ENCODE measurements at regions not wholly inside any gene's neighbourhood (a gene's known extent, or its start where the extent isn't known, plus 50 kb on each side); places are given as distances from the start of the nearest gene placed in this dataset.

GRCh38 chr5:38648703-38649291 lies 92.4 kb upstream of the LIFR start:
- no peak for DNase-seq (ENCODE audit: low read depth)
- no peak overlapping the region for H3K4me3 ChIP-seq (ENCODE audit: low read depth, low read length)
- TF ChIP-seq MAX (IDR thresholded peaks at IDR 0.05; ENCODE audit: low read depth, low read length) (no peak), MYC (IDR thresholded peaks at IDR 0.05; ENCODE audit: low read depth, low read length) (no peak), POLR2A (IDR thresholded peaks at IDR 0.05; ENCODE audit: extremely low read depth, insufficient read length) (no peak)
- TF ChIP-seq, protein P1, sequence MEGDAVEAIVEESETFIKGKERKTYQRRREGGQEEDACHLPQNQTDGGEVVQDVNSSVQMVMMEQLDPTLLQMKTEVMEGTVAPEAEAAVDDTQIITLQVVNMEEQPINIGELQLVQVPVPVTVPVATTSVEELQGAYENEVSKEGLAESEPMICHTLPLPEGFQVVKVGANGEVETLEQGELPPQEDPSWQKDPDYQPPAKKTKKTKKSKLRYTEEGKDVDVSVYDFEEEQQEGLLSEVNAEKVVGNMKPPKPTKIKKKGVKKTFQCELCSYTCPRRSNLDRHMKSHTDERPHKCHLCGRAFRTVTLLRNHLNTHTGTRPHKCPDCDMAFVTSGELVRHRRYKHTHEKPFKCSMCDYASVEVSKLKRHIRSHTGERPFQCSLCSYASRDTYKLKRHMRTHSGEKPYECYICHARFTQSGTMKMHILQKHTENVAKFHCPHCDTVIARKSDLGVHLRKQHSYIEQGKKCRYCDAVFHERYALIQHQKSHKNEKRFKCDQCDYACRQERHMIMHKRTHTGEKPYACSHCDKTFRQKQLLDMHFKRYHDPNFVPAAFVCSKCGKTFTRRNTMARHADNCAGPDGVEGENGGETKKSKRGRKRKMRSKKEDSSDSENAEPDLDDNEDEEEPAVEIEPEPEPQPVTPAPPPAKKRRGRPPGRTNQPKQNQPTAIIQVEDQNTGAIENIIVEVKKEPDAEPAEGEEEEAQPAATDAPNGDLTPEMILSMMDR (IDR thresholded peaks at IDR 0.05; ENCODE audit: low read depth, low read length): no peak

GRCh38 chr5:38650540-38650939 lies 94.1 kb upstream of the LIFR start:
- H3K4me3 ChIP-seq (ENCODE audit: low read depth, low read length): peak overlapping the region; percentile 43

GRCh38 chr5:38650946-38651345 lies 94.5 kb upstream of the LIFR start:
- TF ChIP-seq, protein P1 (IDR thresholded peaks at IDR 0.05; ENCODE audit: low read depth, low read length): no peak
- TF ChIP-seq MAX (IDR thresholded peaks at IDR 0.05; ENCODE audit: low read depth, low read length) (no peak), POLR2A (IDR thresholded peaks at IDR 0.05; ENCODE audit: extremely low read depth, insufficient read length) (no peak)
- H3K4me3 ChIP-seq (ENCODE audit: low read depth, low read length): peak overlapping the region; percentile 43
- peak; percentile 60 for DNase-seq (ENCODE audit: low read depth)

More at GRCh38 chr5:38650540-38650939, 94.1 kb upstream of the LIFR start:
- TF ChIP-seq, protein P1 (IDR thresholded peaks at IDR 0.05; ENCODE audit: low read depth, low read length): no peak
- TF ChIP-seq MAX (IDR thresholded peaks at IDR 0.05; ENCODE audit: low read depth, low read length) (no peak), MYC (IDR thresholded peaks at IDR 0.05; ENCODE audit: low read depth, low read length) (no peak), POLR2A (IDR thresholded peaks at IDR 0.05; ENCODE audit: extremely low read depth, insufficient read length) (no peak)
- DNase-seq (ENCODE audit: low read depth): no peak

DNA sequence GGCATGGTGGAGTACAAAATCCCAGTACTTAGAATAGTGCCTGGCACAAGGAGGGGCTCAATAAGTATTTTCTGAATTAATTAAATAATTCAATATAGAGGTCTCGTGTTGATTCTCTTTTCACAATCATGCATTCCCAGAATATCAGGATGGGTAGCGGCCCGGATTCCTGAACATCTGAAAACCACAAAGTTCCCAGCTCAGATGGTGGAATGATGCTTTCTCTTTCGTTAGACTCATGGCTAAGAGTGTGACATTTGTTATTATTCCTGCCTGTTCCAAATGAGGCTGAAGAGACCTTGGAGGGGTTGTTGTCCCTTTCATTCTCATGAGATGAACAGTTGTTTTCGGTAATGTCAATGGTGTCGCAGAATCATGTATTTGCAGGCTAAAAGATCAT lies 95.4 kb upstream of the LIFR start:
- TF ChIP-seq MAX (IDR thresholded peaks at IDR 0.05; ENCODE audit: low read depth, low read length) (no peak), POLR2A (IDR thresholded peaks at IDR 0.05; ENCODE audit: extremely low read depth, insufficient read length) (no peak), MYC (IDR thresholded peaks at IDR 0.05; ENCODE audit: low read depth, low read length) (no peak)
- TF ChIP-seq, protein P1 (IDR thresholded peaks at IDR 0.05; ENCODE audit: low read depth, low read length): no peak
- DNase-seq (ENCODE audit: low read depth): no peak
- H3K4me3 ChIP-seq (ENCODE audit: low read depth, low read length): no peak overlapping the region

DNA sequence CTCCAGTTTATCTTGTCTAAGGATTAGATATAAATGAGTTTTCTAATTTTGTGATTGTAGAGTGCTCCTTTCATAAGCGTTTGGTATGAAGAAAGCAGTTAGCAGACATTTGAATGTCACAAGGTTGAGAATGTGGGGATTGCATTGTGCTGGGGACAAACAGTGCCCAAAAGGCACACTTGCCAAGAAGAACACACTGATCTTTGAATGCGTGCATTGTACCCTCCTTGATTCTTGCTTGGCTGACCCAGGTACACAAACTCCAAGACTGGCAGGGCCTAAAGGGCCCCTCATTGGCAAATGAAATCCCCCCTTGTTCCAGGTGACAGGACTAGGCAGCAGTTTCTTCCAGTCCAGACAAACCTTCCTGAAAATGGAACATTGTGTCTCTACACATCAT lies 96.9 kb upstream of the LIFR start:
- TF ChIP-seq MAX (IDR thresholded peaks at IDR 0.05; ENCODE audit: low read depth, low read length): no peak
- no peak for TF ChIP-seq POLR2A (IDR thresholded peaks at IDR 0.05; ENCODE audit: extremely low read depth, insufficient read length)
- TF ChIP-seq MYC (IDR thresholded peaks at IDR 0.05; ENCODE audit: low read depth, low read length): no peak
- TF ChIP-seq, protein P1 (IDR thresholded peaks at IDR 0.05; ENCODE audit: low read depth, low read length): no peak
- no peak overlapping the region for H3K4me3 ChIP-seq (ENCODE audit: low read depth, low read length)
- DNase-seq (ENCODE audit: low read depth): no peak

Measured in NB4 (cell line).